SK-N-MC (cell line): ENCODE measurements at regions not wholly inside any gene's neighbourhood (a gene's known extent, or its start where the extent isn't known, plus 50 kb on each side); places are given as distances from the start of the nearest gene placed in this dataset.

Experiments
- DNase-seq: peaks from one replicate; pipeline ENCODE4 v3.0.0-alpha.2; 2011; ENCODE audit warnings: low read depth, low spot score
- H3K27ac ChIP-seq: fragments of 200-600 bp; sonication (generic); 2 replicates; pipeline ENCODE4 v1.5.1; 2016; ENCODE audit warnings: mixed run types
- H3K36me3 ChIP-seq: fragments of 200-600 bp; sonication (generic); 2 replicates; pipeline ENCODE4 v1.6.1; 2017; ENCODE audit warnings: antibody characterized with exemption, low read length, mixed read lengths; ENCODE audit not compliant: insufficient read depth
- H3K4me3 ChIP-seq: fragments of 200-600 bp; sonication (generic); 2 replicates; pipeline ENCODE4 v1.5.1; 2016
- H3K9ac ChIP-seq: fragments of 200-600 bp; sonication (generic); 2 replicates; pipeline ENCODE4 v1.8.0; 2017; ENCODE audit warnings: mixed run types, mixed read lengths; ENCODE audit not compliant: insufficient read length
- H3K9me3 ChIP-seq: fragments of 200-600 bp; sonication (generic); 2 replicates; pipeline ENCODE4 v1.6.1; 2017; ENCODE audit warnings: low read depth, mild to moderate bottlenecking, antibody characterized with exemption, low read length, moderate library complexity, mixed read lengths
- EZH2 ChIP-seq: fragments of 200-600 bp; sonication (generic); IDR thresholded peaks from one replicate; pipeline ENCODE4 v1.6.1; 2017; ENCODE audit warnings: antibody characterized with exemption
- FOXP2 ChIP-seq: optimal IDR thresholded peaks from 2 replicates; pipeline ENCODE3; 2011; ENCODE audit warnings: mild to moderate bottlenecking, moderate library complexity; ENCODE audit not compliant: insufficient read depth; ENCODE audit errors: extremely low read length, control extremely low read depth
- POLR2AphosphoS5 ChIP-seq: IDR thresholded peaks from 2 replicates; pipeline ENCODE4 v1.6.1; 2012; ENCODE audit warnings: mild to moderate bottlenecking, low read depth, low read length, borderline replicate concordance

DNA sequence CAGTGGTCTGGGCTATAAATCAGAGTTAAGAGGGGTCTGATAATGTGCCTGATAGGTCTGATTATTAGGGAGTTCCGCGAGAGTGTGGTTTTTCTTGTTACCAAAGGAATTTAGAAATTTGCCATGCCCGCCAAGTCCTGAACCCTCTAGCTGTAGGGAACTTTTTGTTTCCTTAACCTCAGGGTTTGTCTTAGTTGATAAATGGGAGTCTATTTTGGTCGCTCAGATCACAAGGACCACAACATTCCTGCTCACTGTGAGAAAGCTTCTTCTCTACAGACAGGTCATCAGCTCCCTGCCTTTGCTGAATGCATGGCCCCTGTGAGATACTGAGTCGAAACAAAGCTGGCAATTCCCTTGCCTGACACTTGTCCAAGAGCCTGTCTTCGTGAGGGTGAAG, 497.8 kb downstream of the HS3ST4 start:
- no peak for TF ChIP-seq POLR2AphosphoS5
- TF ChIP-seq FOXP2, result no peak
- no peak for TF ChIP-seq EZH2
- no peak overlapping the region for H3K27ac ChIP-seq
- H3K9ac ChIP-seq, result no peak overlapping the region
- peak; percentile 2 for DNase-seq
- no peaks in the 10 kb centered on the region for H3K9me3 ChIP-seq
- no peak overlapping the region for H3K4me3 ChIP-seq
- no peaks in the 10 kb centered on the region for H3K36me3 ChIP-seq

DNA sequence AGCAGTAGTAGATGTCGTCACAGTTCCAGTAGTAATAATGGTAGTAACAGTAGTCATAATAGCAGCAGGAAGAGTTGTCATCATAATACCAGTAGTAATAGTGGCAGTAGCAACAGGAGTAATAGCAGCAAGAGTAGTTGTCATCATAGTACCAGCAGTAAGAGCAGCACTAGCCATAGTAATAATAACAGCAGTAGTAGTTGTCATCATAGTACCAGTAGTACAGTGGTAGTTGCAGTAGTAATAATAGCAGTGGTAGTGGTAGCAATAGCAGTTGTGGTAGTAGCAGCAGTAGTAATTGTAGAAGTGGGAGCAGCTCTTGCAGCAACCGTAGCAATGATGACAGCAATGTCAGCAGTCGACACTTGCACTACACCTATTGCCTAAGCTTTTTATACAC, 502.8 kb downstream of the HS3ST4 start:
- Histone ChIP-seq H3K4me3 (no peak overlapping the region), H3K9ac (no peak overlapping the region), H3K9me3 (no peaks in the 10 kb centered on the region), H3K27ac (no peak overlapping the region), H3K36me3 (no peaks in the 10 kb centered on the region)
- DNase-seq, result no peak
- TF ChIP-seq FOXP2 (no peak), EZH2 (no peak), POLR2AphosphoS5 (no peak)

DNA sequence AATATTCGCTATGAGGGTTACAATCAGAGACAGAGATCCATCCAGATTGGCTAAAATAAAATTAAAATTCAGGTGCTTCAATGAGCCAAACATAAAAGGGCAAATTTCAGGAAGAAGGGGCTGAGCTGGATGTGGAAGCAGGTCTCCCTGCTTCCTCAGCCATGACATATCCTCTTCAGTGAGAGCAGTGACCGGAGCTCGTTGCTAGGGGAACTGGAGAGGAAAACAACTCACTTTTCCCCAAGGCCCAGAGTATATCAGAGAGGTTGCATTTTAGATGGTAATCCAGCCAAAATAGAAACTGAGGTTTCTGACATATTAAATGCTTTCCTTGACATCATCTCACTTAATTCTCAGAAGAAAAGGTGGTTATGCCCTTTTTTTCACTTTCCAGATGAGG, 503.5 kb downstream of the HS3ST4 start:
- Histone ChIP-seq H3K36me3 (no peaks in the 10 kb centered on the region), H3K27ac (no peak overlapping the region), H3K4me3 (no peak overlapping the region), H3K9me3 (no peaks in the 10 kb centered on the region), H3K9ac (no peak overlapping the region)
- TF ChIP-seq POLR2AphosphoS5 (no peak), FOXP2 (no peak), EZH2 (no peak)
- no peak for DNase-seq

DNA sequence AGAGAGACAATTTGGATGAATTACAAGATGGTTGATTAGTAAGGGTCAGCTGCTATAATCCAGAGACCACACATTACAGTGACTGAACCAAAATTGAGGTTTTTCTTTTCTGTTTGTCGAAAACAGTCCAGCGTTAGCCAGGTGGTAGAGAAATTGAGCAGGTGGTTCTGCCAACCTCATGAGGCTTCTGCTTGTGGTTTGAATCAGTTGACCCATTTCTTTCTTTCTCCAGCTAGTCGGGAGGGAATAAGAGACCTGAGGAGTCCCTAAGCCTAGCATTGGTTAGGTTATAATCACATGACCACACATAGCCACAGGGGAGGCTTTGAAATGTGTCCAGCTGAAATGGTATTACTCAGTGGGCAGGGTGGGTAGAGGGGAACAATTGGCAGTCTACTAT, 504.6 kb downstream of the HS3ST4 start:
- Histone ChIP-seq H3K9me3 (no peaks in the 10 kb centered on the region), H3K27ac (no peak overlapping the region), H3K4me3 (no peak overlapping the region), H3K36me3 (no peaks in the 10 kb centered on the region), H3K9ac (no peak overlapping the region)
- no peak for TF ChIP-seq FOXP2
- TF ChIP-seq EZH2, result no peak
- no peak for TF ChIP-seq POLR2AphosphoS5
- DNase-seq, result no peak

DNA sequence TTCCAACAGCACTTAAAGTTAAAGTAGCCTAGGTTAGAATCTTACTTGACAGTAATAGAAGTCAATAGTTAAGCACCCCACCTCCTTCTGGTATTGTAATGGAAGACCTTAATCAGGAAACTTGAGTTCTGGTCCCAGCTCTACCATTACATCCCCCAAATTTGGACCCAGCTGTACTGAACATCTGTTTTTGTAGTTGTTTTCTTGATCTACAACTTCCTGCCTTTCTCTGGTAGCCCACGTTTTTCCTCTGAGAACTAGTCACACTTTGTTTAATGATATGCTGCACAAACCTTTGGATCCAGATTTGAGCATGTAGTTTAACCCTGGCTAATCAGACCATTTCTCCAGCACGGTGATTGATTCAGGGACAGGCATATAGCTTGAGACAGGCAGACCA, 505.0 kb downstream of the HS3ST4 start:
- Histone ChIP-seq H3K36me3 (no peaks in the 10 kb centered on the region), H3K9me3 (no peaks in the 10 kb centered on the region), H3K27ac (no peak overlapping the region), H3K4me3 (no peak overlapping the region), H3K9ac (no peak overlapping the region)
- no peak for TF ChIP-seq POLR2AphosphoS5
- TF ChIP-seq EZH2, result no peak
- no peak for DNase-seq

DNA sequence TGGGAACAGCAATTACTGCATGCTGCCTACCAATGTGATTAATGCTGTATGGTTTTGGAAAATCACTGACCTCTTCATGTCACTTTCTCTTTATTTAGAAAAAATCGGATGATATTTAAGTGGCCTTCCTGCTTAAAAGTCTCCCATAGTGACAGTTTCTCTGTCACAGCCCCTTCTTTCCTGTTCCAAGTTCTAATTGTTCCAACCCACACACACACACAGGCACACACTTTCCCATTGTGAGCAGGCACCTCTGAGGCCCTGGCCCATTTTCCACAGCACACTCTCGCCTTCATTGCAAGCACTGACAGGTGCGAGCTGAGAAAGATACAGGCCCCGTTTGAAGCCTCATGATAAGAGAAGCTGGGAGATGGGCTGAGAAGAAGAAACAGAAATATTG, 505.9 kb downstream of the HS3ST4 start:
- H3K9ac ChIP-seq, result no peak overlapping the region
- DNase-seq, result no peak
- no peak for TF ChIP-seq EZH2
- no peak for TF ChIP-seq POLR2AphosphoS5
- no peak for TF ChIP-seq FOXP2
- no peak overlapping the region for H3K27ac ChIP-seq
- no peak overlapping the region for H3K4me3 ChIP-seq
- no peaks in the 10 kb centered on the region for H3K9me3 ChIP-seq
- no peaks in the 10 kb centered on the region for H3K36me3 ChIP-seq

DNA sequence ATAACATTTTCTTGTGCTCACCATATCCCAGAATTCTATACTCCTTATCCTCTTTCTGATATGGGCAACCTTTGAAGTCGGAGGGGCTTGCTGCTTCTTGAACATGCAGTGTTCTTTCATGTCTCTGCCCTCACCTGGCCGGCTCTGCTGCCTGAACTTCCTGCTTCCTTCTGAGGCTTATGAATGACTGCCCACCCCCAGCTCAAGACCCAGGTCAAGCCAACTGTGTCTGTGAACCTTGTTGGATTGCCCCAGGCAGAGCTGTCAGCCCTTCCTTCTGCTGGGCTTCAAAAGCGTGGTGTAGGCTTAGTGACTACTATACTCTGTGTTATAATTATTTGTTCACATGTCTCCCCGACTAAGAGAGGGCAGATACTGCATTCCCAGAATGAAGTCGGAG, 506.5 kb downstream of the HS3ST4 start:
- Histone ChIP-seq H3K27ac (no peak overlapping the region), H3K9ac (no peak overlapping the region), H3K36me3 (no peaks in the 10 kb centered on the region), H3K4me3 (no peak overlapping the region), H3K9me3 (no peaks in the 10 kb centered on the region)
- TF ChIP-seq EZH2 (no peak), POLR2AphosphoS5 (no peak), FOXP2 (no peak)
- DNase-seq, result no peak

DNA sequence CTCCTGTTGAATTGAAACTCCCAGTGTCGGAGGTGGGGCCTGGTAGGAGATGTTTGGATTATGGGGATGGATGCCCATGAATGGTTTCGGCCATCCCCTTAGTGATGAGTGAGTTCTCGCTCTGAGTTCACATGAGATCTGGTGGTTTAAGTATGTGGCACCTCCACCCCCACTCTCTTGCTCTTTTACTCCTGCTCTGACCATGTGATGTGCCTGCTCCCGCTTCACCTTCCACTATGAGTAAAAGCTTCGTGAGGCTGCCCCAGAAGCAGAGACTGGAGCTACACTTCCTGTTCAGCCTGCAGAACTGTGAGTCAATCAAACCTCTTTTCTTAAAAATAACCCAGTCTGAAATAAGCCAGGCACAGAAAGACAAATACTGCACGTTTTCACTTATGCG, 512.4 kb downstream of the HS3ST4 start:
- no peak for DNase-seq
- Histone ChIP-seq H3K9me3 (peaks cover 4% of the 10 kb centered on the region; the same call in 1 of the 2 replicates), H3K27ac (no peak overlapping the region), H3K36me3 (no peaks in the 10 kb centered on the region), H3K4me3 (no peak overlapping the region), H3K9ac (no peak overlapping the region)
- TF ChIP-seq POLR2AphosphoS5 (no peak), FOXP2 (no peak), EZH2 (no peak)

DNA sequence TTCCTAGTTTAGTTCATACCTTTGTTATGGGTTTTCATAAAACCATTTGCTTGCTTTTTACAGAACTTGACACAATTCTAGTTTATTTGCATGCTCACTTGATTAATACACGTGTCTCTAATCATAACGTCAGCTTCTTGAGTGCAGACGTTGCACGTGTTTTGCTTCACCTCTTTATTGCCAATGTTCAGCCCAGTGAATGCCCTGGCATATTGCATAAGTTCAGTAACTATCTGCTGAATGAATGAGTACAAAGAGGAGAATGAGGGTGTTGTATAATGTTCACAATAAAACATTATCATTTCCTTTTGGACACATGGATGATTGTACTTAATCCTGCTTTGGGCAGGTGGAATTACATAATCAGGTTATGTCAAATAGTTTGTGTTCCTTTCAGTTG, 519.8 kb downstream of the HS3ST4 start:
- no peak for DNase-seq
- Histone ChIP-seq H3K9ac (no peak overlapping the region), H3K4me3 (no peak overlapping the region), H3K9me3 (peaks cover 4% of the 10 kb centered on the region; the same call in 1 of the 2 replicates), H3K36me3 (no peaks in the 10 kb centered on the region), H3K27ac (no peak overlapping the region)
- TF ChIP-seq EZH2, result no peak
- TF ChIP-seq POLR2AphosphoS5, result no peak
- TF ChIP-seq FOXP2, result no peak

DNA sequence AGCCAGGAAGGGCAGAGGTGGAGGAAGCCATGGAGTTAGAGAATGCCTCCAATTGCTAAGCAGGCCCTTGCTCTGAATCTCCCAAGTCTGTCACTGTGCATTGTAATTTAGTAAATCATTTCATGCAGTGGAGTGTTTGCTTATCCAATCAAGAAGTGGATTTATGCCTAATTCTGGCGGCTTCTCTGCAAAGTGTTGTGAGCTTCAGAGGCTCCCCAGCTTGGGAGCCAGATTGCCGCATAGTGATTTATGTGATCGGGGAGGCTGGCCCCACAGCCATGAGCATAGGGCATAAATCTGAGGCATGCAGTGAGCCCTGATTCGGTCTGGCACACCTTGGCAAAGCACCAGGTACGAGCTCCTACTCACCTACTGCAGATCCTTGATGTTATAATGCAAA, 520.8 kb downstream of the HS3ST4 start:
- H3K27ac ChIP-seq, result no peak overlapping the region
- no peak for TF ChIP-seq EZH2
- no peak for TF ChIP-seq FOXP2
- no peak for TF ChIP-seq POLR2AphosphoS5

More for the DNA sequence above, 520.8 kb downstream of the HS3ST4 start:
- Histone ChIP-seq H3K4me3 (no peak overlapping the region), H3K9ac (no peak overlapping the region), H3K36me3 (no peaks in the 10 kb centered on the region), H3K9me3 (peaks cover 4% of the 10 kb centered on the region; the same call in 1 of the 2 replicates)
- DNase-seq, result no peak
